ENCODE measurements at regions not wholly inside any gene's neighbourhood (a gene's known extent, or its start where the extent isn't known, plus 50 kb on each side); places are given as distances from the start of the nearest gene placed in this dataset.

DNA sequence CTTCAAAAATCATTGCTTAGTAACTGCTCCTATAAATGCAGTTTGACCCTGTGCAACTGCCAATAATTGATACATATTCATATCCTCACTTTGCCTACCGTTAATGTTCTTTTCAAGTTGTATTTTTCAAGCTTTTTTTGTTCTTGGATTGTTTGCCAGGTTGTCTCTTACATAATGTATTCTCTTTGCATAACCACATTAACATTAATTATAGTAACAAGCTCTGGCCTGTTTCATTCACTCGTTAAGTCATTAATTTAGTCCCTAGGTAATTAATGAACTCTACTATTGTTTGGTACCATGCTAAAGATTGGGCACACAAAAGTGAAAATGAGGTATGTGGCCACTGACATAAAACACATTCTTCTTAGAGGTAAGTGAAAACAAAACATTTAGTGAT, 1338.8 kb downstream of the NSUN3 start:
- H3K36me3 Mint-ChIP-seq (ENCODE audit: low read depth), result no peaks in the 10 kb centered on the region
- no peaks in the 10 kb centered on the region for H3K9me3 Mint-ChIP-seq

More for the DNA sequence above, 1338.8 kb downstream of the NSUN3 start:
- no peak overlapping the region for H3K27ac ChIP-seq (ENCODE audit: low read depth)
- no peak for ATAC-seq
- Mint-ChIP-seq H3K27me3 (ENCODE audit: insufficient read depth, low read depth, poor library complexity) (no peaks in the 10 kb centered on the region), H3K27ac (no peak overlapping the region), H3K4me1 (no peaks in the 10 kb centered on the region), H3K4me3 (no peak overlapping the region)
- TF ChIP-seq CREB1 (CRISPR knock-in tag; IDR thresholded peaks at IDR 0.05; ENCODE audit: low read depth), result no peak
- TF ChIP-seq JUNB (IDR thresholded peaks at IDR 0.05; ENCODE audit: unreplicated experiment), result no peak
- TF ChIP-seq, protein P1, sequence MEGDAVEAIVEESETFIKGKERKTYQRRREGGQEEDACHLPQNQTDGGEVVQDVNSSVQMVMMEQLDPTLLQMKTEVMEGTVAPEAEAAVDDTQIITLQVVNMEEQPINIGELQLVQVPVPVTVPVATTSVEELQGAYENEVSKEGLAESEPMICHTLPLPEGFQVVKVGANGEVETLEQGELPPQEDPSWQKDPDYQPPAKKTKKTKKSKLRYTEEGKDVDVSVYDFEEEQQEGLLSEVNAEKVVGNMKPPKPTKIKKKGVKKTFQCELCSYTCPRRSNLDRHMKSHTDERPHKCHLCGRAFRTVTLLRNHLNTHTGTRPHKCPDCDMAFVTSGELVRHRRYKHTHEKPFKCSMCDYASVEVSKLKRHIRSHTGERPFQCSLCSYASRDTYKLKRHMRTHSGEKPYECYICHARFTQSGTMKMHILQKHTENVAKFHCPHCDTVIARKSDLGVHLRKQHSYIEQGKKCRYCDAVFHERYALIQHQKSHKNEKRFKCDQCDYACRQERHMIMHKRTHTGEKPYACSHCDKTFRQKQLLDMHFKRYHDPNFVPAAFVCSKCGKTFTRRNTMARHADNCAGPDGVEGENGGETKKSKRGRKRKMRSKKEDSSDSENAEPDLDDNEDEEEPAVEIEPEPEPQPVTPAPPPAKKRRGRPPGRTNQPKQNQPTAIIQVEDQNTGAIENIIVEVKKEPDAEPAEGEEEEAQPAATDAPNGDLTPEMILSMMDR (conservative IDR thresholded peaks at IDR 0.05; ENCODE audit: low read depth in 2 of 2), result no peak
- TF ChIP-seq EZH2phosphoT487 (IDR thresholded peaks at IDR 0.05; ENCODE audit: unreplicated experiment), result no peak
- no peak for TF ChIP-seq STAT1 (IDR thresholded peaks at IDR 0.05; ENCODE audit: unreplicated experiment)
- TF ChIP-seq, protein P2, sequence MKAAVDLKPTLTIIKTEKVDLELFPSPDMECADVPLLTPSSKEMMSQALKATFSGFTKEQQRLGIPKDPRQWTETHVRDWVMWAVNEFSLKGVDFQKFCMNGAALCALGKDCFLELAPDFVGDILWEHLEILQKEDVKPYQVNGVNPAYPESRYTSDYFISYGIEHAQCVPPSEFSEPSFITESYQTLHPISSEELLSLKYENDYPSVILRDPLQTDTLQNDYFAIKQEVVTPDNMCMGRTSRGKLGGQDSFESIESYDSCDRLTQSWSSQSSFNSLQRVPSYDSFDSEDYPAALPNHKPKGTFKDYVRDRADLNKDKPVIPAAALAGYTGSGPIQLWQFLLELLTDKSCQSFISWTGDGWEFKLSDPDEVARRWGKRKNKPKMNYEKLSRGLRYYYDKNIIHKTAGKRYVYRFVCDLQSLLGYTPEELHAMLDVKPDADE (IDR thresholded peaks at IDR 0.05), result no peak
- TF ChIP-seq POLR2AphosphoS5 (IDR thresholded peaks at IDR 0.05; ENCODE audit: low read depth), result no peak
- TF ChIP-seq ZNF462 (CRISPR knock-in tag; IDR thresholded peaks at IDR 0.05), result no peak
- TF ChIP-seq EZH2 (IDR thresholded peaks at IDR 0.05; ENCODE audit: low read depth, unreplicated experiment), result no peak
- TF ChIP-seq, protein P3, sequence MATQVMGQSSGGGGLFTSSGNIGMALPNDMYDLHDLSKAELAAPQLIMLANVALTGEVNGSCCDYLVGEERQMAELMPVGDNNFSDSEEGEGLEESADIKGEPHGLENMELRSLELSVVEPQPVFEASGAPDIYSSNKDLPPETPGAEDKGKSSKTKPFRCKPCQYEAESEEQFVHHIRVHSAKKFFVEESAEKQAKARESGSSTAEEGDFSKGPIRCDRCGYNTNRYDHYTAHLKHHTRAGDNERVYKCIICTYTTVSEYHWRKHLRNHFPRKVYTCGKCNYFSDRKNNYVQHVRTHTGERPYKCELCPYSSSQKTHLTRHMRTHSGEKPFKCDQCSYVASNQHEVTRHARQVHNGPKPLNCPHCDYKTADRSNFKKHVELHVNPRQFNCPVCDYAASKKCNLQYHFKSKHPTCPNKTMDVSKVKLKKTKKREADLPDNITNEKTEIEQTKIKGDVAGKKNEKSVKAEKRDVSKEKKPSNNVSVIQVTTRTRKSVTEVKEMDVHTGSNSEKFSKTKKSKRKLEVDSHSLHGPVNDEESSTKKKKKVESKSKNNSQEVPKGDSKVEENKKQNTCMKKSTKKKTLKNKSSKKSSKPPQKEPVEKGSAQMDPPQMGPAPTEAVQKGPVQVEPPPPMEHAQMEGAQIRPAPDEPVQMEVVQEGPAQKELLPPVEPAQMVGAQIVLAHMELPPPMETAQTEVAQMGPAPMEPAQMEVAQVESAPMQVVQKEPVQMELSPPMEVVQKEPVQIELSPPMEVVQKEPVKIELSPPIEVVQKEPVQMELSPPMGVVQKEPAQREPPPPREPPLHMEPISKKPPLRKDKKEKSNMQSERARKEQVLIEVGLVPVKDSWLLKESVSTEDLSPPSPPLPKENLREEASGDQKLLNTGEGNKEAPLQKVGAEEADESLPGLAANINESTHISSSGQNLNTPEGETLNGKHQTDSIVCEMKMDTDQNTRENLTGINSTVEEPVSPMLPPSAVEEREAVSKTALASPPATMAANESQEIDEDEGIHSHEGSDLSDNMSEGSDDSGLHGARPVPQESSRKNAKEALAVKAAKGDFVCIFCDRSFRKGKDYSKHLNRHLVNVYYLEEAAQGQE (IDR thresholded peaks at IDR 0.05; ENCODE audit: unreplicated experiment), result no peak
- no peak for TF ChIP-seq ZNF114 (CRISPR knock-in tag; IDR thresholded peaks at IDR 0.05)
- no peak for TF ChIP-seq NANOG (IDR thresholded peaks at IDR 0.05; ENCODE audit: borderline replicate concordance)
- no peak for TF ChIP-seq ZNF331 (CRISPR knock-in tag; IDR thresholded peaks at IDR 0.05; ENCODE audit: low read depth)
- H2AFZ ChIP-seq, result no peak overlapping the region
- no peaks in the 10 kb centered on the region for H3K4me1 ChIP-seq (ENCODE audit: insufficient read depth)
- no peak overlapping the region for H3K4me2 ChIP-seq
- H3K36me3 ChIP-seq (ENCODE audit: insufficient read depth), result no peaks in the 10 kb centered on the region
- no peak for DNase-seq (ENCODE audit: low spot score)
- no peak overlapping the region for H3K4me3 ChIP-seq
- H3F3A ChIP-seq (replicated peaks; ENCODE audit: low read depth), result no peaks in the 10 kb centered on the region
- no peaks in the 10 kb centered on the region for H3K9me2 ChIP-seq (ENCODE audit: insufficient read depth)
- H3K27me3 ChIP-seq (ENCODE audit: insufficient read depth), result no peaks in the 10 kb centered on the region
- no peaks in the 10 kb centered on the region for H3K79me2 ChIP-seq (replicated peaks; ENCODE audit: insufficient read depth)
- H4K20me1 ChIP-seq (replicated peaks; ENCODE audit: insufficient read depth), result no peaks in the 10 kb centered on the region

All from GM23338 (cell line).